ENCODE measurements at regions not wholly inside any gene's neighbourhood (a gene's known extent, or its start where the extent isn't known, plus 50 kb on each side); places are given as distances from the start of the nearest gene placed in this dataset.

DNA sequence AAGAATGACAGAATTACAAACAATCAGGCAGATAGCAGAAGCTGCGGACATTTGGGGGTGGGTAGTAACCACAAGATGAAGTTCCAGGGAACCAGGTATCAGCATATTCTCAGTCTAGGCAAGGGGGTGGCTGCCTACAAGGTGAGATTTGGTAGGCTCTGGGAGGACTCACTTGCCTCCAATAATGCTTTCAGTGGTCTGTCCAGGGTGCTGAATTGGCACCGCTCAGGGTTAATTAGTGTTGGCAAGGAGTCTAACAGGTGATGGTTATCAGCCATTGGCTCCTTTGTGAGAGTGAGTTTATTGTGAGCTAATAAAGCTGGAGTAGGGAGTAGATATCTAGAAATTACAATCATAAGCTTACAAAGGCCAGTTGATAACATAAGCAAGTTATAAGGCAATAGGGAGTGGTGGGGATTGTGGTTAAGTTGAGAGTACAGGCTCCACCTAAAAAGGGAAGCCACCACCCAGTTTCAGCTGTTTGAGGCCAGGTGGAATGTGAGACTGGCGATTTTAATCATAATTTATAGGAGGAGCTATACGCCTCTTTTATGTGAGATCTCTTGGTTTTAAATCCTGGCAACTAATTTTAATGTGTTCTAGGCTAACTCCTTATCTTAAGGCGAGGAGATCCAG lies 320.5 kb downstream of the MIAT start:
- H3K36me3 ChIP-seq (ENCODE audit: control insufficient read depth, insufficient read depth, low read length), result no peaks in the 10 kb centered on the region
- no CpG with 5 or more reads among the region's 5 CpGs for WGBS (ENCODE audit: extremely low coverage, insufficient coverage, low lambda C conversion rate)
- H3K27me3 ChIP-seq (ENCODE audit: insufficient read depth, low read length, poor library complexity), result no peaks in the 10 kb centered on the region
- no peak overlapping the region for H2BK15ac ChIP-seq (replicated peaks; ENCODE audit: low read depth)
- H2AK5ac ChIP-seq (ENCODE audit: low read length), result no peak overlapping the region
- H3K4me1 ChIP-seq (ENCODE audit: control insufficient read depth, low read depth, low read length), result no peaks in the 10 kb centered on the region
- H3K18ac ChIP-seq (ENCODE audit: low read length), result no peak overlapping the region
- no peak overlapping the region for H3K23ac ChIP-seq (ENCODE audit: low read length)
- no peak overlapping the region for H2BK120ac ChIP-seq (ENCODE audit: low read depth, low read length)
- DNase-seq, result no peak
- no peak overlapping the region for H3K4ac ChIP-seq (ENCODE audit: low read depth, low read length)
- no peak overlapping the region for H4K8ac ChIP-seq (ENCODE audit: low read depth, low read length)
- H3K9ac ChIP-seq (ENCODE audit: low read length), result no peak overlapping the region
- no peak overlapping the region for H3K4me3 ChIP-seq (ENCODE audit: low read length)
- H3K56ac ChIP-seq (ENCODE audit: low read length), result no peak overlapping the region
- no peaks in the 10 kb centered on the region for H3K79me2 ChIP-seq (ENCODE audit: control insufficient read depth, insufficient read depth, low read length)
- no peak overlapping the region for H4K5ac ChIP-seq (ENCODE audit: low read length)
- no peak overlapping the region for H2BK5ac ChIP-seq (ENCODE audit: low read length)
- no peak overlapping the region for H3K27ac ChIP-seq (ENCODE audit: low read depth, low read length)
- H3K79me1 ChIP-seq (ENCODE audit: low read length), result no peaks in the 10 kb centered on the region
- no peak overlapping the region for H3K4me2 ChIP-seq (ENCODE audit: low read length)

DNA sequence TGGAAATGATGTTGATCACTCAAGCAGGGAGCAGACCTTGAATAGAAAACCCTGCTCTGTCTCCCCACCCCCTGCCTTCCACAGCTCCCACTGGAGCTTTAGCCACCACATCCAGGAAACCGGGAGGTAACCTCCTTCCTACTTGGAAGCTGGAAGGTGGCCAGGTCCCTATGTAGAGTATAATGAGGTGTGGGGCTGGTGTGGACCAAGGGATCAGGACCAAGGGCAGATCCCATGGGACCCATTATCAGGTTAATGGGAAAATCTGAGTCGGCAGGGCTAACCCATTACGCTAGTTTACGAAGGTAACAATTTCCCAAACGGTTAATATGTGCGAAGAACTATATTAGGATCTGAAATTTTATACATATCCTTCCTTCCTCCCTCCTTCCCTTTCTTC lies 321.9 kb downstream of the MIAT start:
- Histone ChIP-seq H3K4me3 (ENCODE audit: low read length) (no peak overlapping the region), H3K18ac (ENCODE audit: low read length) (no peak overlapping the region), H3K36me3 (ENCODE audit: control insufficient read depth, insufficient read depth, low read length) (no peaks in the 10 kb centered on the region), H3K23ac (ENCODE audit: low read length) (no peak overlapping the region), H2AK5ac (ENCODE audit: low read length) (no peak overlapping the region), H3K56ac (ENCODE audit: low read length) (no peak overlapping the region), H3K27ac (ENCODE audit: low read depth, low read length) (no peak overlapping the region), H4K8ac (ENCODE audit: low read depth, low read length) (no peak overlapping the region), H3K4me1 (ENCODE audit: control insufficient read depth, low read depth, low read length) (no peaks in the 10 kb centered on the region), H3K9ac (ENCODE audit: low read length) (no peak overlapping the region), H3K4me2 (ENCODE audit: low read length) (no peak overlapping the region), H3K79me2 (ENCODE audit: control insufficient read depth, insufficient read depth, low read length) (no peaks in the 10 kb centered on the region), H2BK5ac (ENCODE audit: low read length) (no peak overlapping the region), H4K5ac (ENCODE audit: low read length) (no peak overlapping the region), H2BK120ac (ENCODE audit: low read depth, low read length) (no peak overlapping the region), H3K4ac (ENCODE audit: low read depth, low read length) (no peak overlapping the region), H3K27me3 (ENCODE audit: insufficient read depth, low read length, poor library complexity) (no peaks in the 10 kb centered on the region), H2BK15ac (replicated peaks; ENCODE audit: low read depth) (no peak overlapping the region), H3K79me1 (ENCODE audit: low read length) (no peaks in the 10 kb centered on the region)
- DNase-seq, result peak; percentile 45
- WGBS (ENCODE audit: extremely low coverage, insufficient coverage, low lambda C conversion rate), result no CpG with 5 or more reads among the region's 6 CpGs

DNA sequence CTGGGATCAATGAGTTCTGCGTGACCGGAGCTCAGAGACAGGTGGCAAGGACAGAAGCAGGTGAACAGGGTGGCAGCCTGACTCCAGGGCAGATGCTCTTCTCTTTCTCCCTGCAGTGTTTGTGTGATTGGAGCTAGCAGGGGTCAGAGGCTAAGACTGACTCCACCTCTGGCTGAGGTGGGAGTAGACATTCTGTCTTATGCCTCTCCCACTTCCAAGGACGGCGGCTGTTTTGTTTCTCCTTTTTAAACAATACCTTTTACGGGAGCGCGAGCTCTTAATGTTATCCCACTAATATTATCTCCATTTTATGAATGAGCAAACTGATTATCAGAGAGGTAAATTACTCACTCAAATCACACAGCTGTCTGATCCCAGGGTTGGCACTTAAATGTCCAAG lies 323.7 kb downstream of the MIAT start:
- no CpG with 5 or more reads among the region's 7 CpGs for WGBS (ENCODE audit: extremely low coverage, insufficient coverage, low lambda C conversion rate)

DNA sequence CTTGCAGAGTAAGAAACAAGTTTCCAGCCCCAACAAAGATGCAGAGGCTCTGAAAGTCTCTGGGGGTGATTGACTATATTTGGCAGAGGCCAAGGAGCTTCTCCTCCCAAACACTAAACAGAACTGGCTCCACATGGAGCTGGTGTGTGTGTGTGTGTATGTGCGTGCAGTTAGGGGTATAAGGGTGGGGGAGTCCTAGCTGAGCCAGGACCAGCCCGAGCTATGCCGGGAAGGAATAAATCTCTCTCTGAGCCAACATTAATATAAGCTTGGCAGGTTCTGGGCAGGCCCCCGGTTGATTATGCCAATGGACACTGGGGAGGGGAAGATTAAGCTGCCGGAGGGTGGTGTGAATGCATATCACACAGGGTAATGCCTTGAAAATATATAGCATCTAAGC lies 324.2 kb downstream of the MIAT start:
- Histone ChIP-seq H3K23ac (ENCODE audit: low read length) (no peak overlapping the region), H2BK120ac (ENCODE audit: low read depth, low read length) (no peak overlapping the region), H3K4ac (ENCODE audit: low read depth, low read length) (no peak overlapping the region), H3K27me3 (ENCODE audit: insufficient read depth, low read length, poor library complexity) (no peaks in the 10 kb centered on the region), H3K79me2 (ENCODE audit: control insufficient read depth, insufficient read depth, low read length) (no peaks in the 10 kb centered on the region), H3K27ac (ENCODE audit: low read depth, low read length) (no peak overlapping the region), H4K8ac (ENCODE audit: low read depth, low read length) (no peak overlapping the region), H3K56ac (ENCODE audit: low read length) (no peak overlapping the region), H4K5ac (ENCODE audit: low read length) (no peak overlapping the region), H3K4me3 (ENCODE audit: low read length) (no peak overlapping the region), H3K9ac (ENCODE audit: low read length) (no peak overlapping the region), H2AK5ac (ENCODE audit: low read length) (no peak overlapping the region), H3K4me2 (ENCODE audit: low read length) (no peak overlapping the region), H3K36me3 (ENCODE audit: control insufficient read depth, insufficient read depth, low read length) (no peaks in the 10 kb centered on the region), H2BK15ac (replicated peaks; ENCODE audit: low read depth) (no peak overlapping the region), H3K79me1 (ENCODE audit: low read length) (no peaks in the 10 kb centered on the region), H2BK5ac (ENCODE audit: low read length) (no peak overlapping the region), H3K18ac (ENCODE audit: low read length) (no peak overlapping the region), H3K4me1 (ENCODE audit: control insufficient read depth, low read depth, low read length) (peaks cover 5% of the 10 kb centered on the region)
- WGBS (ENCODE audit: extremely low coverage, insufficient coverage, low lambda C conversion rate), result no CpG with 5 or more reads among the region's 5 CpGs
- no peak for DNase-seq

More for the DNA sequence above, 323.7 kb downstream of the MIAT start:
- no peak overlapping the region for H2BK15ac ChIP-seq (replicated peaks; ENCODE audit: low read depth)
- H3K9ac ChIP-seq (ENCODE audit: low read length), result no peak overlapping the region
- DNase-seq, result no peak
- no peak overlapping the region for H3K18ac ChIP-seq (ENCODE audit: low read length)
- H3K23ac ChIP-seq (ENCODE audit: low read length), result no peak overlapping the region
- H2AK5ac ChIP-seq (ENCODE audit: low read length), result no peak overlapping the region
- no peaks in the 10 kb centered on the region for H3K79me2 ChIP-seq (ENCODE audit: control insufficient read depth, insufficient read depth, low read length)
- H3K36me3 ChIP-seq (ENCODE audit: control insufficient read depth, insufficient read depth, low read length), result no peaks in the 10 kb centered on the region
- H4K5ac ChIP-seq (ENCODE audit: low read length), result no peak overlapping the region
- no peak overlapping the region for H3K4me3 ChIP-seq (ENCODE audit: low read length)
- no peaks in the 10 kb centered on the region for H3K27me3 ChIP-seq (ENCODE audit: insufficient read depth, low read length, poor library complexity)
- H3K27ac ChIP-seq (ENCODE audit: low read depth, low read length), result no peak overlapping the region
- no peak overlapping the region for H2BK120ac ChIP-seq (ENCODE audit: low read depth, low read length)
- no peak overlapping the region for H4K8ac ChIP-seq (ENCODE audit: low read depth, low read length)
- H3K79me1 ChIP-seq (ENCODE audit: low read length), result no peaks in the 10 kb centered on the region
- H2BK5ac ChIP-seq (ENCODE audit: low read length), result no peak overlapping the region
- H3K56ac ChIP-seq (ENCODE audit: low read length), result no peak overlapping the region
- no peak overlapping the region for H3K4me2 ChIP-seq (ENCODE audit: low read length)
- H3K4me1 ChIP-seq (ENCODE audit: control insufficient read depth, low read depth, low read length), result peaks cover 2% of the 10 kb centered on the region
- H3K4ac ChIP-seq (ENCODE audit: low read depth, low read length), result no peak overlapping the region

DNA sequence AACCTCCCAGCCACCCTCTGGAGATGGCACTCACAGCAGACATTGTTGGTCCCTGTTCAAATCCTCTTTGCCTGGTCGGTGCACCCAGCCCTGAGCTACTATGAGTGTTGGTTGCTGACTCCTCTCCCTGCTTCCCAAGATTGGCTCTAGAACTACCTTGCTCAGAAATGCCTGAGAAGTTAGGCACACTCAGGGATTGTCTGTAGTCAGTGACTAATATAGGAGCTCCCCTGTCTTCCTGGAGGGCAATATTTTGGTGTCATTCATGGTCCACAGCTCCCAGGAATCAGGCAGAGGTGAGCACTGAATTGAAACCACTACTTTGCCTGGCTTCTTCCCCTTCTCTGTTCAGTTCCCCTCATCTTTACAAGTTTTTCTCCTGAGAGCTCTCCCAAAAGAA lies 325.9 kb downstream of the MIAT start:
- Histone ChIP-seq H2BK15ac (replicated peaks; ENCODE audit: low read depth) (no peak overlapping the region), H3K36me3 (ENCODE audit: control insufficient read depth, insufficient read depth, low read length) (no peaks in the 10 kb centered on the region), H3K27ac (ENCODE audit: low read depth, low read length) (no peak overlapping the region), H3K4me2 (ENCODE audit: low read length) (no peak overlapping the region), H3K4me3 (ENCODE audit: low read length) (no peak overlapping the region), H3K4me1 (ENCODE audit: control insufficient read depth, low read depth, low read length) (peaks cover 7% of the 10 kb centered on the region), H3K4ac (ENCODE audit: low read depth, low read length) (no peak overlapping the region), H3K23ac (ENCODE audit: low read length) (no peak overlapping the region), H2AK5ac (ENCODE audit: low read length) (no peak overlapping the region), H3K9ac (ENCODE audit: low read length) (no peak overlapping the region), H3K18ac (ENCODE audit: low read length) (no peak overlapping the region), H3K79me2 (ENCODE audit: control insufficient read depth, insufficient read depth, low read length) (no peaks in the 10 kb centered on the region), H4K8ac (ENCODE audit: low read depth, low read length) (no peak overlapping the region), H3K79me1 (ENCODE audit: low read length) (no peaks in the 10 kb centered on the region), H2BK120ac (ENCODE audit: low read depth, low read length) (no peak overlapping the region), H4K5ac (ENCODE audit: low read length) (no peak overlapping the region), H2BK5ac (ENCODE audit: low read length) (no peak overlapping the region), H3K56ac (ENCODE audit: low read length) (no peak overlapping the region), H3K27me3 (ENCODE audit: insufficient read depth, low read length, poor library complexity) (no peaks in the 10 kb centered on the region)
- DNase-seq, result no peak
- no CpG with 5 or more reads among the region's 1 CpG for WGBS (ENCODE audit: extremely low coverage, insufficient coverage, low lambda C conversion rate)

DNA sequence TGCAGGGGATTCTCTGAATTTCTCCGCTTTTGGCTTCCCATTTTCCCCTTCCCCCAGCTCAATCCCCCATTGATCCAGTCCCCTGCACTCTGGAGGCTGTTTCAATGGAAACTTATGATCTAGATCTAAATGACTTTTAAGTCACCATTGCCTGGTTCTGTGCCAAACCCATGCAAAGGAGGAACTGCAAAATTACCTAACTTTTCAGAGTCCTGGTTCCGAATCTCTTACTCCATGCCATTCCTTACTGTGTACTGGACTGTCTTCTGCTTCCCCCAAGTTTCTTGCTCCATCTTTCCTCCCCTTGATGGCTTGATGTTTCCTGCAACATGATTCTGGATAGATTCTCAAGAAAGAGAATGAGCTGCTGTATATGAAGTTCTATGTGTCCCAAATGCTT lies 327.8 kb downstream of the MIAT start:
- Histone ChIP-seq H3K9ac (ENCODE audit: low read length) (no peak overlapping the region), H4K5ac (ENCODE audit: low read length) (no peak overlapping the region), H2BK120ac (ENCODE audit: low read depth, low read length) (no peak overlapping the region), H3K4me2 (ENCODE audit: low read length) (no peak overlapping the region), H3K27ac (ENCODE audit: low read depth, low read length) (no peak overlapping the region), H3K56ac (ENCODE audit: low read length) (no peak overlapping the region), H3K79me2 (ENCODE audit: control insufficient read depth, insufficient read depth, low read length) (no peaks in the 10 kb centered on the region), H3K27me3 (ENCODE audit: insufficient read depth, low read length, poor library complexity) (no peaks in the 10 kb centered on the region), H2BK15ac (replicated peaks; ENCODE audit: low read depth) (no peak overlapping the region), H2AK5ac (ENCODE audit: low read length) (no peak overlapping the region), H3K4ac (ENCODE audit: low read depth, low read length) (no peak overlapping the region), H4K8ac (ENCODE audit: low read depth, low read length) (no peak overlapping the region), H3K36me3 (ENCODE audit: control insufficient read depth, insufficient read depth, low read length) (no peaks in the 10 kb centered on the region), H3K23ac (ENCODE audit: low read length) (no peak overlapping the region), H3K4me1 (ENCODE audit: control insufficient read depth, low read depth, low read length) (peaks cover 7% of the 10 kb centered on the region), H3K79me1 (ENCODE audit: low read length) (no peaks in the 10 kb centered on the region), H3K18ac (ENCODE audit: low read length) (no peak overlapping the region), H2BK5ac (ENCODE audit: low read length) (no peak overlapping the region), H3K4me3 (ENCODE audit: low read length) (no peak overlapping the region)
- WGBS (ENCODE audit: extremely low coverage, insufficient coverage, low lambda C conversion rate), result no CpG with 5 or more reads among the region's 2 CpGs
- no peak for DNase-seq

Measured in mesendoderm (in vitro differentiated cells).